ENCODE measurements at regions not wholly inside any gene's neighbourhood (a gene's known extent, or its start where the extent isn't known, plus 50 kb on each side); places are given as distances from the start of the nearest gene placed in this dataset.
A peak's percentile ranks its signal among the peaks of the same experiment; 100 is the strongest.

DNA sequence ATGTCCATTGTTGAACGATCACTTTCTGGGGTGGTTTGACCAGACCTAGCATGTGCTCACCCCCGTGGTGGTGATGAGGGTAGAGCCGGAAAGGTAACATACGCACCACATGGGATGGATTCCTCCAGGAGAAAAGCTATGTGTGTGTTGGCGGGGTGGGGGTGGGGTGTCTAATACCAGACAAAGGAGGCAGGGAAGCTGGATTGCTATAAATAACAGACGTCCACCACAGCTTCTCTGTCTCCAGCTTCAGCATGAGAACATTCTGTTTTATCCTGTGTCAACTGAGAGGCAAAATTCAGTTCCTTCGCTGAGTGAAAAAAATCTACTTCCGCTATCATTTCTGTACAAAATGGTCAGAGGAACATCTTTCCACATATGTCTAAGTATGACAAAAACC lies 151.0 kb downstream of the PCSK1 start:
- Histone ChIP-seq H3K27ac (no peak overlapping the region), H3K4me1 (no peaks in the 10 kb centered on the region), H3K9ac (no peak overlapping the region), H3K4me2 (no peak overlapping the region), H3K4me3 (no peak overlapping the region), H3K27me3 (no peaks in the 10 kb centered on the region), H3K9me3 (replicated peaks in 1 of 11) (no peaks in the 10 kb centered on the region), H4K20me1 (no peaks in the 10 kb centered on the region; a peak in 1 of 22 replicates), H3K36me3 (no peaks in the 10 kb centered on the region)
- no peak for TF ChIP-seq Cebpa-rat (IDR thresholded peaks at IDR 0.05)

DNA sequence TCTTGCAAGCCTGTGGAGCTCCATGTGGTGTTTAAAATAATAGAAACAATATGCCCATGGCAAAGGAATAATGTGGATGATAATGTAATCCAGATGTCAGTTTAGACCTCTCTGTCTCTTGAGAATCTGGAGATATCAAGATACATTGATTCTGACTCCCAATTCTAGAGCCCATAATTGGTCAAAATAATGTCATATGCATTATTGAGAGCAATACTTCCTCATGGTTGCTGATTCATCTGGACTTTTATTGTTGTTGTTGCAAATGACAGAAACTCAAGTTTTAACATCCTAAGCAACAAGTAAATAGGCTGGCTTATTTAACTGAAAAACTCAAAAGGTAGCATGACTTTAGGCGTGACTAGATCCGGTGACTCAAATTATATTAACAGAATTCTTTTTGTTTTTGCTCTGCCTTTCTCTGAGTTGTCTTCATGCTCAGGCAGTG lies 152.1 kb downstream of the PCSK1 start:
- no peak for TF ChIP-seq Cebpa-rat (IDR thresholded peaks at IDR 0.05)
- no peak overlapping the region for H3K27ac ChIP-seq
- no peaks in the 10 kb centered on the region for H3K27me3 ChIP-seq
- H3K36me3 ChIP-seq: no peaks in the 10 kb centered on the region
- H4K20me1 ChIP-seq: no peaks in the 10 kb centered on the region; a peak in 1 of 22 replicates
- no peak overlapping the region for H3K4me3 ChIP-seq
- H3K9me3 ChIP-seq (replicated peaks in 1 of 11): no peaks in the 10 kb centered on the region
- H3K4me1 ChIP-seq: no peaks in the 10 kb centered on the region
- no peak overlapping the region for H3K9ac ChIP-seq
- no peak overlapping the region for H3K4me2 ChIP-seq

DNA sequence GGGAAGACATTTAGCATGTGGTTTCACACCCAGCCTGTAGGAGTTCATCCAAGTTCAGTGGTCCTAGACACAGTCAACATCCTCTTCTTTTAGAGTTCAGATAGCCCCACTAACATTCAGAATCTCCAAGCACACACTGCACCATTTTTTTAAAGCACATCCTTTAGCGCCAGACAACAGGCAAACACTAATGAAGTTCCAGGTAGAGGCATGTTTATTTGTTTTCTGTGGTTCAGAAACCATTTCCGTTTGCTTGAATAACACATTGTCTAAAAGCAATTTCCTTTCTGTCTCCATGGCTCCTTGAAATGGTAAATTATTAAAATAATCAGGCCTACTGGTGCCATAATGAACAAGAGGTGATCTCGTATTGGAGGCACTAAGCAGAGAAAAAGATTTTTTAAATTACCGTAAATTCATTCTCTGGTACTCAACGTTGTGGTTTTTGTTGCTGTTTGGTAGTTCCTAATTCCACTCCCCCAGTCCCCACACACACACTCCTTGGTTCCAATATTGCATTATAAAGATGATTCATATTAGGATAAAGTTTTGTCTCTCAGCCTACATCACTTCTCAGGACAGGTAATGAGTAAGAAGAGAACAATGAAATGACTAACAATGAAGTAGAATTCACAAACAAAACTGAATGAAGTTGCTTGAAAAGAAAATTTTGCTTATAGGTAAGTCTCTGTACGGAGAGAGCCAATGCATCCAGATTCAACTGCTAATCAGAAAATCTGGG lies 153.1 kb downstream of the PCSK1 start:
- no peak overlapping the region for H3K9ac ChIP-seq
- no peaks in the 10 kb centered on the region for H3K27me3 ChIP-seq
- H3K36me3 ChIP-seq: no peaks in the 10 kb centered on the region
- H3K27ac ChIP-seq: no peak overlapping the region
- H3K9me3 ChIP-seq (replicated peaks in 1 of 11): no peaks in the 10 kb centered on the region
- H3K4me1 ChIP-seq: no peaks in the 10 kb centered on the region
- H3K4me3 ChIP-seq: no peak overlapping the region
- no peaks in the 10 kb centered on the region for H4K20me1 ChIP-seq
- H3K4me2 ChIP-seq: no peak overlapping the region
- TF ChIP-seq Cebpa-rat (IDR thresholded peaks at IDR 0.05): no peak

DNA sequence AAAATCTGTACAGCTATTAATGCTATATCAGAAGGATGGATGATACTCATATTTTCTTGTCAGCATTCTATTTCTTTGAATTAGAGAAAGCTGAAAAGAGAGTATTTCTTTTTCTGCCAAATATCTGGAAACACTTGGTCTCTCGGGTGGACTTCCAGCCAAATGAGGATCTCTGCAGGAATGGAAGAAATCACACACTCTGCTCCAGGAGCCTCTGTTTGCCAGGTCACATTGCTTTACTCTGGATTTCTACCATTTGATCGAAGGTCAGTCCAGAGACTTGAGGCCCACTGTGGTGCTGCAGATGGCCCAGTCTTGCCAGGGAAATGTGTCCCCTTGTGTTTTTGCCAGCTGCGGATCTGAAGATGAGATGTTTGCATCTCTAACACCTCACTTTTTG lies 154.1 kb downstream of the PCSK1 start:
- no peaks in the 10 kb centered on the region for H3K36me3 ChIP-seq

DNA sequence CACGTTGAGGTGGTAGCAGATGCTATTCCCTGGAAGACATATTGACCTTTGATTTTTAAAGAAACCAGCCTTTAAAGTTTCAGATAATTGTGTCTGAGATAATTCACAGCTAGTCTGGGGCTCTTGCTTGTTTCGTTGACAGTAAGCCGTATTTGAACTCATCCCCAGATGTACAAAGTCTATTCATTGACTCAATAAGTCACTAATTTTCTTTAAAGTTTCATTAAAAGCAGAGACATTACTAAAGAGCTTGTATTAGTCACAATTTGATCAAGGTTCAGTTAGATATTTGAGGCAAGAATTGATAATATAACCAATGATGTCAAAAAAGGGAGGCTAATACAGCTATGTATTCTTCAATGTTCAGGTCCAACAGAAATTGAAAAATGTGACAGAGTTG lies 158.0 kb downstream of the PCSK1 start:
- no peak overlapping the region for H3K4me3 ChIP-seq
- no peak overlapping the region for H3K27ac ChIP-seq
- H3K9me3 ChIP-seq (replicated peaks in 1 of 11): peaks cover 0 to 16% (median 9%) of the 10 kb centered on the region in 11 experiments; a peak in 15 of 22 replicates
- H3K4me2 ChIP-seq: no peak overlapping the region
- TF ChIP-seq Cebpa-rat (IDR thresholded peaks at IDR 0.05): no peak
- no peaks in the 10 kb centered on the region for H4K20me1 ChIP-seq
- no peaks in the 10 kb centered on the region for H3K4me1 ChIP-seq
- no peaks in the 10 kb centered on the region for H3K36me3 ChIP-seq
- H3K27me3 ChIP-seq: no peaks in the 10 kb centered on the region
- no peak overlapping the region for H3K9ac ChIP-seq

More for the DNA sequence above, 154.1 kb downstream of the PCSK1 start:
- TF ChIP-seq Cebpa-rat (IDR thresholded peaks at IDR 0.05): no peak
- Histone ChIP-seq H4K20me1 (no peaks in the 10 kb centered on the region), H3K4me2 (no peak overlapping the region), H3K4me3 (no peak overlapping the region), H3K27me3 (no peaks in the 10 kb centered on the region), H3K4me1 (no peaks in the 10 kb centered on the region), H3K9me3 (replicated peaks in 1 of 11) (no peaks in the 10 kb centered on the region), H3K27ac (no peak overlapping the region), H3K9ac (no peak overlapping the region)

DNA sequence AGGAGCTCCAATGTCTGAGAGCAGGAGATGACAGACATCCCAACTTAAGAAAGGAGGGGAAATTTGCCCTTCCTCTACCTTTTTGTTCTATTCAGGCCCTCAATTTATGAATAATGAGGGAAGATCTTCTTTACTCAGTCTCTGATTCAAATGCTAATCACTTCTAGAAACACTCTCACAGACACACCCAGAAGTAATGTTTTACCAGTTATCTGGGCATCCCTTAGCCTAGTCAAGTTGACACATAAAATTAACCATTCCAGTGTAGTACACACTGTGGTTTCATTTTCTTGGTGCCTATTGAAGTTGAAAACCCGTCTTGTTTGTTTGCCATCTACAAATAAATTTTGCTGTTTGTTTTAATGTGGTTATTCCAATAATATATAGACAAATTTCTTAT lies 167.6 kb downstream of the PCSK1 start:
- Histone ChIP-seq H3K9me3 (replicated peaks in 1 of 11) (peaks cover 11 to 45% (median 28%) of the 10 kb centered on the region in 11 experiments; a peak in 21 of 22 replicates), H3K4me3 (no peak overlapping the region), H3K9ac (no peak overlapping the region), H3K36me3 (no peaks in the 10 kb centered on the region), H3K27ac (no peak overlapping the region), H3K27me3 (no peaks in the 10 kb centered on the region), H3K4me1 (peaks cover 0 to 3% (median 0%) of the 10 kb centered on the region in 10 experiments; a peak in 5 of 20 replicates), H4K20me1 (no peaks in the 10 kb centered on the region), H3K4me2 (no peak overlapping the region)
- TF ChIP-seq Cebpa-rat (IDR thresholded peaks at IDR 0.05): no peak

DNA sequence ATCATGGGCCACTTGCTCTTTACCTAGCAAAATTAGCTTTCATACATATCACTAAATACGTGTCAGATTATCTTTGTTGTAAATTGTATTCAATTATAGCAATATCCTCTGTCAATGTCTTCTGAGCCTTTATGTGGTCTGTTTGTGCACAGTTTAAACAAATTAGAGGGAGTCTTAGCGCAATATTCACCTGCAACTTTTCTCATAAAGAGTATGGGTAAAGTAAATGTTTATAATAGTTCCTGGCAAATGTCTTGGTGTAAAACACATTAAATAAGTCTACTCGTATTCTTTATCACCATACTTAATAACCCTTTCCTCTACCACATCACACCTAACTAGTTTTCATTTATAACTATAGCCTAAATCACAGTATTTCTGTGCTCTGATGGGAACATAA lies 169.0 kb downstream of the PCSK1 start:
- Histone ChIP-seq H3K4me2 (no peak overlapping the region), H3K27me3 (no peaks in the 10 kb centered on the region), H3K4me1 (peaks cover 7 to 18% (median 13%) of the 10 kb centered on the region in 10 experiments; a peak in 19 of 20 replicates), H3K9ac (no peak overlapping the region), H3K4me3 (no peak overlapping the region), H3K9me3 (replicated peaks in 1 of 11) (peaks cover 7 to 31% (median 24%) of the 10 kb centered on the region in 11 experiments; a peak in 20 of 22 replicates), H4K20me1 (no peaks in the 10 kb centered on the region), H3K27ac (no peak overlapping the region), H3K36me3 (no peaks in the 10 kb centered on the region)
- no peak for TF ChIP-seq Cebpa-rat (IDR thresholded peaks at IDR 0.05)

DNA sequence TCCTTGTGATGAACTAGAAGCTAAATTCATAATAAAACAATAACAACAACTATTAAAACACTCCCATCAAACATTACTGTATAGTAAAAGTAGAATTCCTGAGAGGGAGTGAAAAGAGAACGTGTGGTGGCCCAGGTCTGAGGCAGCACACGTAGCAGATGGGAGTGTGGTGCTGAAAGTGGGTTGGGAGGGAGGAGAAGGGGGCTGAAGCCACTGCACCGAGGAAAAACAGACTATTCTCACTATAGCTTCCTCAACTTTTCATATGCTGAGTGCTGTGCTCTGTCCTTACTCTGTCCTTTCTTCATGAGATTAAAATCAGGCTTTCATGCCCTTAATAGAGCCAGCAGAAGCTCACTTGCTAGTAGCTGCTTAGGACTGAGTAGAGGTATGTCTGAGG lies 170.9 kb downstream of the PCSK1 start:
- peaks cover 8 to 30% (median 18%) of the 10 kb centered on the region in 10 experiments; a peak in 19 of 20 replicates for H3K4me1 ChIP-seq
- H3K27me3 ChIP-seq: no peaks in the 10 kb centered on the region
- H4K20me1 ChIP-seq: no peaks in the 10 kb centered on the region
- H3K9me3 ChIP-seq (replicated peaks in 1 of 11): peaks cover 7 to 12% (median 11%) of the 10 kb centered on the region in 11 experiments; a peak in 20 of 22 replicates
- no peak overlapping the region for H3K4me3 ChIP-seq
- H3K27ac ChIP-seq: no peak overlapping the region
- TF ChIP-seq Cebpa-rat (IDR thresholded peaks at IDR 0.05): no peak
- no peak overlapping the region for H3K9ac ChIP-seq
- no peaks in the 10 kb centered on the region for H3K36me3 ChIP-seq
- no peak overlapping the region for H3K4me2 ChIP-seq

DNA sequence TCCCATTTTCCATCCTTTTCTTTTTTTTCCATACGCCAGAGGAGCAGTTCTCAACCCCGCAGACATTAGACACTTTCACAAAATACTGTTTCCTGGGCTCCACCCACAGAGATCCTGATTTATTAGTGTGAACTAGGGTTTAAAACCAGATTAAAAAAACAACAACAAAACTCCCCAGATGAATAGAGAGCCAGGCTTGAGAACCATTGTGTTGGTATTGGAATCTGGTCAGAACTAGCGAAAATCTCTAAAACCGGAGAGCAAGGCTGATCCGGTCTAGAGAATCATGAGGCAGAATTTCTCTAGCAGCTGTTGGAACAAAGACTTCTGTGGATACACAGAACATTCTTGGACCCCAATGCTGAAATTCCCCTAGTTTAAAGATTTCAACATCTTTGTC lies 173.0 kb downstream of the PCSK1 start:
- peaks cover 8 to 30% (median 18%) of the 10 kb centered on the region in 10 experiments; a peak in 19 of 20 replicates for H3K4me1 ChIP-seq
- H3K27ac ChIP-seq: peak overlapping the region in 5 of 11 experiments; percentile 29 to 65 (median 52); a peak in 6 of 22 replicates
- H3K4me2 ChIP-seq: peak overlapping the region in 7 of 11 experiments; percentile 26 to 70 (median 59); a peak in 10 of 22 replicates
- no peak overlapping the region for H3K9ac ChIP-seq
- no peak overlapping the region for H3K4me3 ChIP-seq
- TF ChIP-seq Cebpa-rat (IDR thresholded peaks at IDR 0.05): no peak
- no peaks in the 10 kb centered on the region for H3K9me3 ChIP-seq (replicated peaks in 1 of 11)
- no peaks in the 10 kb centered on the region for H4K20me1 ChIP-seq
- no peaks in the 10 kb centered on the region for H3K27me3 ChIP-seq
- H3K36me3 ChIP-seq: no peaks in the 10 kb centered on the region
